NCI-H510A treated with DMSO at 0.1 percent for 48 hours (cell line): ENCODE measurements at regions not wholly inside any gene's neighbourhood (a gene's known extent, or its start where the extent isn't known, plus 50 kb on each side); places are given as distances from the start of the nearest gene placed in this dataset.

Source experiments
- DNase-seq: peaks from one replicate; lab custom pipeline; 2025; lab: John Stamatoyannopoulos, UW

DNA sequence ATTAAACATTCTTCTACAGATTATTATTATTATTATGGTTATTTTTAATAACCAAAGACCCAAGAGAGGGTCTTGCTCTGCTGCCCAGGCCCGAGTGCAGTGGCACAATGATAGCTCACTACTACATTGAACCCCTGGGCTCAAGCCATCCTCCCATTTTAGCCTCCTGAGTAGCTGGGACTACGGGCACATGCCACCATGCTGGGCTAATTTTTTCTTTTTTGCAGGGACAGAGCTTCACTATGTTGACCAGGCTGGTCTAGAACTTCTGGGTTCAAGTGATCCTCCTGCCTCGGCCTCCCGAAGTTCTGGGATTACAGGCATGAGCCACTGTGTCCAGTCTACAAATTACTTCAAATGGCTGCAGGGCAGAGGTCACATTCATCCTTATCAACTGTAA, 179.8 kb downstream of the KCNRG start:
- no peak for DNase-seq

DNA sequence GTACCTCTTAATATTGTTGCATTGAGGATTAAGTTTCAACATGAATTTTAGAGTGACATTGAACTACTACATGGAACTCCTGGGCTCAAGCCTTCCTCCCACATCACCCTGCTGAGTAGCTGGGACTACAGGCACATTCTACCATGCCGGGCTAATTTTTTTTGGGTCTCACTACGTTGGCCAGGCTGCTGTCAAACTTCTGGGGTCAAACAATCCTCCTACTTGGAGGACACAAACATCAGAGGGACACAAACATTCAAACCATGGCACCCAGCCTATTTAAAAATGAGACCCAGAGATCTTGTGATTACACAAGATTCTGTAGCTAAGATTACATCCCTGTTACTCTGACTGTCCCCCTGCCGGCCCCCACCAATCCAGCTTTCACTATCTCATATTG, 180.9 kb downstream of the KCNRG start:
- DNase-seq = no peak

DNA sequence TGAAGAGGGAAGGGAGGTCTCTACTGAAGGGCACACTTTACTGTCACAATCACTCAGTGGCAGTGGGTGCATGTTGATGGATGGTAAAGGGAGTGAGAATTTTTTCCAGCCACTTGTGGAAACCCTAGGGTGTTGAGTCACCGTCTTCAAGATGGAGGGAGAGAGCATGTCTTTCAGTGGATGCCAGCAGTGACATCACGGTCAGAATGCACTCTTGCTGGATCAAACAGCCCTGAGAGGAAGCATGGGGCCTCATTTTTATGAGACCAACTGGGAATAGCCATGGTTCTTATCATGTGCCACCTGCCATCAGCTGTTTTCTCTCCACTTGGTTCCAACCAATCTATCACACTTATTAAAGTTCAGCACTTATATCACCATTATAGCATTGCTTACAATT, 182.5 kb downstream of the KCNRG start:
- DNase-seq = no peak

DNA sequence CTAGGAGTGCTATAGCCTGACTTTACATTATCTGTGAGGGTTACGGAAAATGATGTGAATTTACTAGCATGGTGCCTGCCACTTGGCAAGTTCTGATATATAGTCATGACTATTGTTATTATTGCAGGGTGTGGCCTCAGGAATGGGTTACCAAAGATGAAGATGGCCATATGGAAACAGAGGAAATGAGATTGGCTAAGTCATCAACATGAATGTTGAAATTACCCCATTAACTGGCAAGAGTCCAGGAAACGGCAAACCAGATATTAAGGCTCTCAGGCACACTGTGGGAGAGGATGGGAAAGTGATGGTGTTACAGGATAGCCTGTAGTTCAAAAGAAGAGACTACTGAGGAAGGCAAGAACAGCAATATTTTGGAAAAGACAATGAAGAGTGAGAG, 183.3 kb downstream of the KCNRG start:
- DNase-seq = peak; percentile 21

DNA sequence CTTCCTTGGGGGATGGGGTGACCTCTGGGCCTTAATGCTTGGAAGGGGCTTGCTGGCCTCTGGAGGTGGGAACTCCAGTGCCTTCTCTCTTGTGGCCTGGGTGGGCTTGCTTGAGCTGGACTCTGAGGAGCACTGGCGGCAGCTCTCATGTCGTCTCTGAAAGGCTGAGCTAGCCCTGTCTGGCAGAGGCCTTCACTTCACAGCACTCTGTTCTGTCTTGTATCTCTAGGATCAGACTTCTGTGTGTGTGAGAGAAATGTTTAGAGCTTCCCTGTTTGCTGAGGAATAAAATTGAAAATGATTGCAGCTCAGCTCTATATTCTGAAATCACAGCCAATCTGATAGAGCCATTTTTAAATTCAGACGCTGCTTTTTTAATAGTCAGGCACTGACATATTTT, 185.3 kb downstream of the KCNRG start:
- no peak for DNase-seq

DNA sequence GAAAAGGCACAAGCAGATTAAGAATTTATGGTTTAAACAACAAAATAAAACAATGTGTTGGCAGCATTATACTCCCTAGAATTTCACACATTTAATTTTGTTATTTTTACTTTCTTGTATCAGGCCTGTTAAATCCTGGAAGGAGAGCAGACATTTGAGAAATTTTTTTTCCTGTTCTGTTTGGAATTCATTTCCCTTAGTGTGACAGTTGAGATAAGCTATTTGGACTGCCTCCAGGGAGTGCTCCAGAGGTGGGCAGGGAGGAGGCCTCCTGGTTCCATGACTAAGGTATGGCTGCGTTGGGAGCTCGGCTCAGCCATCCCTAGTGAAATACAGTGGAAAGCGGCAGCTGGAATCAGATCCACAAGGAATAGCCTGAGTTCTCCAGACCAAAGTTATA, 185.7 kb downstream of the KCNRG start:
- DNase-seq = no peak

DNA sequence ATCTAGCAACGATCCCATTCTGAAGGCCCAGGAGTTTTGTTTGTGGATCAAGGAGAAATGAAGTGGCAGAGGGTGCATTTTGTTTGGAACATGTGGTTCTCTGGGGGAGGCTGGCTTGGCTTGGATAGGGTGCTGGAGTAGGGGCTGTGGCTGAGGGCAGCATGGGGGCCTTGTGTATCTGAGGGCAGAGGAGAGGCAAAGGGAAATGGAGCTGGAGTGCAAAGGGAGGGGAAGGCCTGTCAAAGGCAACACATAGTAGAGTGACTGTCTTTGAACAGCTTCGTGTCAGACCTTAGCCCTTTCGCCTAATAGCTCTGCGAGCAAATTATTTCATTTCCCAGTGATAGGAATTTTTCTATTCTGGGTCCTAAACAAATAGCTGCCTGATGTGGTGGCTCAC, 187.2 kb downstream of the KCNRG start:
- DNase-seq = no peak

DNA sequence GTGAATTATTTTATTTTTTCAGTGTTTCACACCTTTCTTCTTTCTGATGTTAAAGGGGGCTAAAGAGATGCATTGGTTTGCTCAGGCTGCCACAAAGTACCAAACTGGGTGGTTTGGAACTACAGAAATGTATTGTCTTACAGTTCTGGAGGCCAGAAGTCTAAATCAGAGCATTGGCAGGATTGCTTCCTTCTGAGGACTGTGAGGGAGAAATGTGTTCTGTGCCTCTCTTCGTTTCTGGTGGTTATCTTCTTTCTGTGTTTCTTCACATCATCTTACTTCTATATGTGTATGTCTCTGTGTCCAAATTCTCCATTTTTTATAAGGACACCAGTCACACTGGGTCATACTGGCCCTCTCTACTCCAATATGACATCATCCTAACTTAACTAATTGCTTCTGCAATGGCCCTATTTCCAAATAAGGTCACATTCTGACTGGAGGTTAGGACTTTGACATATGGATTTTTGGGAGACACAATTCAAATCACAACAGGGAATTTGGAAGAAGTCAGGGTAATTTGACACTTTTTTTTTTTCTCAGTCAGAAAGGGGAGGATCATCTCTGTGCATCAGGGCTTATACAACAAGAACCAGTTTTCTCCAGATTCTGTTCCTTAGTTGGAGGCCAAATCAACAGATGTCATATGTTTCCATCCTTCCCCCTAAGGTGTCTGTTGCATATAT, 188.2 kb downstream of the KCNRG start:
- no peak for DNase-seq

DNA sequence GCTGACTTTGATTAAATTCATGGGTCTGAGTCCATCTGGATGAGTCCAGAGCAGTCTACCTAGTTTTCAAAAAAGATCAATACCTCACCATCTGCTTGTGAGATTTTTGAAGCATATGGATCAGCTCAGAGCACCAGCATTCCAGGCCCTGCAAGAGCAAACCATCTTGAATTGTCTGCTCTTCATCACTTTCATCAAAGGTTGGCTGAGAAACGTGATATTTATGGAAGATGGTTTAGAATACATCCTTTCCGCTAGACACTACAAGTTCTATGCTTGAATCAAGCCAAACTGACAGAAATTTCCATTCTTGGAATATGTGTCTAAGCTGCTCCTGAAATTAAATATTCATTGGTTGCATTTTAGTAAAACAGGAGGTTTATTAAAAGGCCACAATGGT, 190.3 kb downstream of the KCNRG start:
- no peak for DNase-seq

DNA sequence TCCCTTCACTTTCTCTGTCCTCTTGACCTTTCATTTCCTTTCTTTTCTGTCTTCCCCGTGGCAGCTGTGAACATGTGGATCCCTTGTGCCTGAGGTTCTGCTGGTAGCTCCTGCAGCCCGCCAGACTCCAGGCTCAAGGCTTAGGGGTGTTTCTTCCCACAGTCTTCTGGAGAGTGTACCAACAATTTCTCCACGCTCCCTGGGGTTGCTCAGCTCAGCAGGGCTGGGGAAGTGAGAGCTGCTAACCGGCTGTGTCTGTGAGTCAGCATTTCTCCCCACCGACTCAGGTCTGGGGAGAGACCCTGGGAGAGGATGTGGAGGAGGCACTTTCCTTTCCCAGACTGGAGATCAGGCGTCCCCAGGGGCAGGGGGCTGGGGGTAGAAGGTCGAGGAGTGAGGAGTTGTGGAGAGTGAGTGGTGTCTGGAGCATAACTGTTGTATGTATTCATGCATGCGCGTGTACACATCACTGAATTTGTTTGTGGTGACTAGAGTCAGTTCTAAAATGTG, 193.6 kb downstream of the KCNRG start:
- no peak for DNase-seq

DNA sequence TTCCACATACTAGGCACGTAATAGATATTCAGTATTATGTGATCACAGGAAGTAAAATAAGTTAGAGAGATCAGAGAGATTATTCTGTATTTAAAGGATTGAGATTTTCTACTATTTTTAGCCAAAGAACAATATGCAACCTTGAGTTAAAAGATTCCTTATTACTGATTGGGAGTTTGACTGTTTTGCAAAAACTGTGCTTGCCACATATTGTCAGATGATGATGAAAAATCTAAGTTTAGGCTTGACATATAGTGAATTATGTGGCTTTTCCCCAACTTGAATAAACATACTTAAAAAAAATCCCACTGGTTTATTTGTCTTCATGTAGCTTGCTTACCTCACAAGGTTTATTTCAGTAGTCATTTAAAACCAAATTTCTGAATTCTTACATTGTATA, 194.4 kb downstream of the KCNRG start:
- no peak for DNase-seq

DNA sequence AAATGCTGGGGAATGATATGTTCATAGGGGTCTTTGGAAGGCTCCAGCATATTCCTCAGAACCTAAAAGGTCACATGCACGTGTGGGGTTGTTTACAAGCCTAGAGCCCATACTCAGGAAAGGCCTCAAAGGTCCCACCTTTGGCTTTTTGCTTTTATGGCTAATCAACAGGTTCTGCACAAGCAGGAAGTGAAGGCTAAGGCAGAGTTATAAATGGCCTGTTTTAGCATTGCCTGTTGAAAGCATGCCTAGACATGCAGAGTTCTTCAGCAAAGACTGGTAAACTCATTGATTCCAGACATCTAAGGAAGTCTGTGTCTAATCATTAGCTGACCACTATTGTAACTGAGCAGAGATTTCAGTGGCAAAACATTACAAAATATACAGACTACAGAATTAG, 198.3 kb downstream of the KCNRG start:
- no peak for DNase-seq

DNA sequence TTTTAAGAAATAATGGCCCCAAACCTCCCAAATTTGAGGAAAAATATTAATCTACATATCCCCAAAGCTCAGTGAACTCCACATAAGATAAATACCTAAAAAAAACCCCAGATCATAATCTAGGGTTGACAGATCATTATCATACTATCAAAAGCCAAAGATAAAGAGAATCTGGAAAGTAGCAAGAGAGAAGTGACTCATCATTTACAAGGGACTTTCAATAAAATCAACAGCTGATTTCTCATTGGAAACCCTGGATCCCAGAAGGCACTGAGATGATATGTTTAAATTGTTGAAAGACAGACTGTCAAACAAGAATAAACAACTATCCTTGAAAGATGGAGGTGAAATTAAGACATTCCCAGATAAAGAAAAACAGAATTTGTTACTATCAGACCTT, 199.3 kb downstream of the KCNRG start:
- no peak for DNase-seq

DNA sequence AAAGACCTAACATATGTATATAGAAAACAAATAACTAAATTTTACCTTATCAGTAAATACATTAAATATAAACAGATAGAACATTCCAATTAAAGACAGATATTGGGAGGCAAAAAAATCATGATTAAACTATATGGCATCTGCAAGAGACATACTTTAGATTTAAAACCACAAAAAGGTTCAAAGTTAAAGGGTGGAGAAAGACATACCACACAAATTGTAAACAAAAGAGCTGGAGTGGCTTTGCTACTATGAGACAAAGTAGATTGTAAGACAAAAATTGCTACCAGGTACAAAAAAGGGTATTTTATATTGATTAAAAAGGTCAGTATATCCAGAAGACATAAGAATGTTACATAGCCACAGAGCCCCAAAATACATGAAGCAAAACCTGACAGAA, 200.2 kb downstream of the KCNRG start:
- no peak for DNase-seq

DNA sequence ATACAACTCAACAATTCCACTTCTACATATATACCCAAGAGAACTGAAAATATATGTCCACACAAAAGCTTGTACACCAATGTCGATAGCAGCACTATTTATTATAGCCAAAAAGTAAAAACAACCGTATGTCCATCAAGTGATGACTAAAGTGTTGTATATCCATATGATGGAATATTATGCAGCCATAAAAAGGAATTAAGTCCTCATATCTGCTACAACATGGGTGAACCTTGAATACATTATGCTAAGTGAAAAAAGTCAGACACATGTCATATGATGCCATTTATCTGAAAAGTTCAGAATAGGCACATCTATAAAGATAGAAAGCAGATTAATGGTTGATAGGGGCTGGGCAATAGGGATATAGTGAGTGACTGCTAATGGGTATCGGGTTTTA, 204.5 kb downstream of the KCNRG start:
- DNase-seq = no peak

DNA sequence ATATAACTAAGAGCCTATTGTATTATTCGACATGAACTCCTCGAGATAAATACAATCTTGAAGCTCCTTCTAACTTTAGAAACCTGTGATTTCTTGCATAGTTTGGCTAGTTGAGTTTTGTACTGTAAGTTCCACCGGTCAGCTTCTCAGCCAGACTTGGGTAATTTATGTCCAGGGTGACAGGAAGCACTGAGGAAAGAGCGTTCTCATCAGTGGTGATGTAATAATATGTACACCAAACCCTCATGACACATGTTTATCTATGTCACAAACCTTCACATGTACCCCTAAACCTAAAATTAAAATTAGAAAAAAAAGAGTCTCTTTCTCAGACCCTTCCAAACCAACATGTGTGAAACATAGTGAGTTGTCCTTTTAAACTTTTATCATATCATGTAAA, 205.7 kb downstream of the KCNRG start:
- no peak for DNase-seq

DNA sequence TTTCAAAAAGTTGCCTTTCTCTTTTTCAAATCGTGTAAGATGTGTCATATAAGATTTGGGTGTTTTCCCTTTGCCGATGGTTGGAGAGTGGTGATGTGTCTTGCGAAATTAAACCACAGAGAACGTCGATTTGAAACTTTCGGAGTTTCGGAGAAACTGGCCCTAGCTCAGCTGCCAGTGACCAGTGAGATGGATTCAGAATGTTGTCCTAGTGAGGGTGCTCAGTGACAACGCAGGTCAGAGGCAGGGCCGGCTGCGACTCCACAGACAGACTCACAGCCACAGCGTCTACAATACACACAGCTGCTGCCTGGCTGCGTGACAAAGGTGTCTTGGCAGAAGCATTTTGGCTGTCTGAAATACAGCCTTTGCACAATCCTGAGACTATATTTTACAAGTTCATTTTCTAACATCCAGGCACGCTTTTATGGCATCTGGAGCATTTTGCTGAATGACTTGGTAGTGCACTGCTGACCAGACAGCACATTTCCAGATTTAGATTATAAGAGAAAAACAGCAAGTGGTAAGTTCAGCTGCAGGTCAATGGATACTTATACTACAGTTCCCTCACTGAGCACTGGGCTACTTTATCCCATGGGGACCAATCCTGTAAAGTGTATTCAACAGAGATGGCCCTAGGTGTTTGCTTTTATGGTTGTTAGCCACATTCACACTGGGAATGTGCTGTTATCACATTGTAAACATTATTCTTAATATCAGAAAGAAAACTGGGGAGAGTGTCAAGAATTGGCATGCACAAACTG, 207.5 kb downstream of the KCNRG start:
- no peak for DNase-seq

DNA sequence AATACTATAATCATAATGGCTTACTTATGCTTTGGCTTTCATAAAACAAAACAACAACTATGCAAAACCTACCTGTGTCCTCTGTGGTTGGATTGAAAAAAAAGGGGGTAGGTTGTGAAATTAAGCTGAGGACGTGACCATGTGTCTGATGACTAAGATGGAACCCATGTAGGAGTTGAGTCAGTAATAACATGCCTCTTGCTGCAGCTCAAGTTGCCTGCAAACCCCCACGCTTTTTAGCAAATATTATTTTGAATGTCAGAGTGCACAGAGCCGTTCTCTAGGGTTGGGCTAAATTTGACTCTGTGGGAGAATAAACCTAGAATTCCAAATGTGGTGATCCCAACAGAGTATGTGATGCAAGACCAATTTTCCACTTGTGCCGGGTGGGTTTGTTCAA, 209.3 kb downstream of the KCNRG start:
- DNase-seq = no peak

DNA sequence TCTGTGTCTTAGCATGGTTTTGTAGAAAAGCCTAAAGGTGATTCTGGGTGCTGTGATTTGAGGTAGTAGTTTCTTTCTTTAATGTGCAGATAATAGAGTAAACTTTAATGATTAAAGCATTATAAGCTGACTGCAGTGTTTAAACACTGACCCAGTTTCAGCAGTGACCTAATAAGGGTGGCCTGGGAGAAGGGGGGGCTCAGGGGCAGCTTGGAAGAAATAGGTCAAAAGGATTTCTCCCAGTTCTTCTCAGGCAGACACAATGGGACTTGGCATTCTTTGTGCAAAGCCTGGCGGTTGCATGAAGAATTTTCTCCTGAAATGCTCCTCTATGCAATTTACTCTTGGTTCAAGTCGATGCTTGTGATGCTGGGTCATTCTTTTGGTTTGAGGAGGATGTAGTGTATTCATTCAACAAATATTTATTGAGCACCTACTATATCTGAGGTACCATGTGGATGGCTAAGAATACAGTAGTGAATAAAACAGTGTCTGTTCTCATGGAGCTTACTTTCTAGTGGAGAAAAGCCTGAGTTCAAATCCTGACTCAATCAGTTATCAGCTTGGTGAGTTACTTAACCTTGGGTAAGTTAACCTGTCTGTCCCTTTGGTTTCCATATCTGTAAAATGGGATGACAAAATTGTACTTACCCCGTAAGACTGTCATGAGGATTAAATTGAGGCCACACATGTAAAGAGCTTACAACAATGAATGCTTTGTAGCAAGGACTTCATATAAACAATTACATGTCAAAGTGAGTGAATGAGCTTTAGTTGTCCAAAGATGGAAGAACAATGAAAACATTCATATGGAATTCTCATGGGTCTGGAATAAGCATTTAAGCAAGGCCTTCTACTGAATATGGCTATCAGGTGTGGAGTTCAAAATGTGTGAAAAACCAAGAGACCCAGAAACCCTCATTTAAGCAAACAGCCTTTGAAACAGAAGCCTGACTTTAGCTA, 210.2 kb downstream of the KCNRG start:
- no peak for DNase-seq

DNA sequence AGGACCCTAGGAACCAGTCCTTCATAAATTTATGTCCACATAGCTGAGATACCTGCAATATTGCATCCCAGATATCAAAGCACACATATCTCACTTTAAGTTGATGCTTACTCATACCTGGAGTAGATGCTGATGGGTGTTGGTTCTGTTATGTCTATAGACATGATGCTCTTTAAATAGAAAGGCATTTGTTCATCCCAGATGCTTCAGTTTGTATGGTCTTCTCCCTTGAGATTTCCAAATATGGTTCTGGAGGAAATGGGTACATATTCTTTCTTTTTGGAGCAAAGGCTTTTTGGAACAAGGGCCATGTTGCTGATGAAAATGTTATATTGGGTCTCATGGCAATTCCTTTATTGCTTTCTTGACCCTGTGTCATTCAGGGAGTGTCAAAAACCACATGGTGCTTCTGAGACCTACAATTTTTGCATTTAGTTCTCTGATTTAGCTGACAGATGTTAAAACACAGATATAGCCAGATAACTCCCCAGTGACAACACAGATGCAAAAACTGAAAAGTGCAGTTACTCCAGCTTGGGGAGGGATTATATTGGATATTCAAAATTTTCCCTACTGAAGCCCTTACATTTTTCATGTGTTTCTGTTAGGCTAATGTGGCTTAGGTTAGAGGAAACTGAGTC, 211.4 kb downstream of the KCNRG start:
- no peak for DNase-seq

DNA sequence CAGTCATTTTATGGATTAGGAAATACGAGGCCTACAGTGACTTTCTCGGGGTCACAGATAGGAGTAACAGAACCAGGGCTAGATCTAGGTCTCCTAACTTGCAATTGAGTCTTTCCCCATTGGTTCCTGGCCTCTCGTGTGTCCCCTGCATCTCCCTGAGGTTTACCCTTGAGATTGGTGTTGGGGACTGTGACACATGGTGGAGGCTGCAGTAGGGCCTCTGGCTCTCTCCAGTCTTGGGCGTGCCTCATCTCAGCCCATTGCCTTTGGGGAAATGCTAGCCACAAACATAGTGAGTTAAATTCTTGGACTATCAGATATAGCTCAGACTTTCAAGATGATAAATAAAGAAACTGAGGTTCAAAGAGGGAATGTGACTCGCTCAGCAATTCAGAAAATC, 212.1 kb downstream of the KCNRG start:
- no peak for DNase-seq

DNA sequence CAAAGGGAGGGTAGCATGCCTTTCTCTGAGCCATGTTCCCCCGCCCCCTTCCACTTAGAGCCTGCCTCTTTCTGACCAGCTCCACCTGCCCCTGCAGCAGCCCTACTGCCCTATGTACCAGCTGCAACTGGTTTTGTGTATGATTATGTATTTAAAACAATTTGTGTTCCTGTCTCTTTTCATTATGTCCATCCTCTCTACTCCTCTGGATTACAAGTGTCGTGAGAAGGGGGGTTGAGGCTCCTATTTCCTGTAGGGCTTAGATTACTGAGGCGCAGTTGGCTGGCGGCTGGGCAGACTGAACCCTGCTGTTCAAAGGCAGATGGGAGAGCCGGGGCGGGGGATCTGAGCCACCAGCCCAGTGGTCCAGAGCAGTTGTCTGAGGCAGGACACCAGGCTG, 213.3 kb downstream of the KCNRG start:
- peak; percentile 49 for DNase-seq
